Caco-2 (cell line): ENCODE measurements at regions not wholly inside any gene's neighbourhood (a gene's known extent, or its start where the extent isn't known, plus 50 kb on each side); places are given as distances from the start of the nearest gene placed in this dataset.

Experiments used
- BruUV-seq: library from RNA; stranded (reverse); fragments of 400-500 nt; replicated peaks from 2 replicates; lab custom pipeline; 2021; lab: Mats Ljungman, UMichigan
- CTCF ChIA-PET: fragments of 300-600 bp; sonication (Branson Sonifier 250); formaldehyde crosslinking; loops from one replicate; lab custom pipeline; 2022; ENCODE audit warnings: antibody characterized with exemption; lab: Charles Lee
- POLR2A ChIA-PET: fragments of 300-600 bp; sonication (Branson Sonifier 250); formaldehyde crosslinking; loops from one replicate; lab custom pipeline; 2022; ENCODE audit warnings: antibody characterized with exemption; lab: Charles Lee
- DNase-seq, 2 experiments: peaks; one replicate each; pipeline versions ENCODE4 v3.0.0 to v3.0.0-alpha.2; 2020 to 2022
- H3K27me3 ChIP-seq: replicated peaks from 2 replicates; pipeline ENCODE4 v1.6.0; 2011; ENCODE audit warnings: low read length; ENCODE audit not compliant: control insufficient read depth, insufficient read depth
- H3K36me3 ChIP-seq: 2 replicates; pipeline ENCODE4 v1.5.1; 2011; ENCODE audit warnings: low read length; ENCODE audit not compliant: control insufficient read depth, insufficient read depth
- H3K4me1 ChIP-seq: fragments of 250-450 bp; sonication (Bioruptor Pico); 2 replicates; pipeline ENCODE4 v1.5.1; 2020; ENCODE audit warnings: mild to moderate bottlenecking
- H3K4me3 ChIP-seq: 2 replicates; pipeline ENCODE4 v1.5.1; 2011; ENCODE audit warnings: low read depth, mild to moderate bottlenecking, control low read depth, low read length
- H3K9me3 ChIP-seq: fragments of 250-450 bp; sonication (Bioruptor Pico); 2 replicates; pipeline ENCODE4 v1.5.1; 2020; ENCODE audit warnings: mild to moderate bottlenecking, moderate library complexity
- H3K27ac Mint-ChIP-seq: one replicate; pipeline ENCODE4 v1.8.0; 2022; ENCODE audit warnings: mixed read lengths; ENCODE audit not compliant: unreplicated experiment
- H3K27me3 Mint-ChIP-seq: one replicate; pipeline ENCODE4 v1.8.0; 2022; ENCODE audit warnings: mixed read lengths; ENCODE audit not compliant: insufficient read depth, unreplicated experiment
- H3K36me3 Mint-ChIP-seq: one replicate; pipeline ENCODE4 v1.8.0; 2022; ENCODE audit warnings: mild to moderate bottlenecking, mixed read lengths; ENCODE audit not compliant: insufficient read depth, unreplicated experiment
- H3K4me1 Mint-ChIP-seq: one replicate; pipeline ENCODE4 v1.8.0; 2022; ENCODE audit warnings: low read depth, mixed read lengths; ENCODE audit not compliant: unreplicated experiment
- H3K4me3 Mint-ChIP-seq: one replicate; pipeline ENCODE4 v1.8.0; 2022; ENCODE audit warnings: mild to moderate bottlenecking, moderate library complexity, mixed read lengths; ENCODE audit not compliant: unreplicated experiment
- H3K9me3 Mint-ChIP-seq: one replicate; pipeline ENCODE4 v1.8.0; 2022; ENCODE audit warnings: mixed read lengths; ENCODE audit not compliant: unreplicated experiment
- CTCF ChIP-seq, 2 experiments: fragments of 200-600 bp in 1 of 2; IDR thresholded peaks; 1 replicate in 1 of 2; 2 replicates in 1 of 2; pipeline versions ENCODE4 v1.5.1 to v1.8.0; 2011 to 2022; ENCODE audit warnings: antibody characterized with exemption in 1 of 2, control low read depth in 1 of 2, inconsistent platforms in 1 of 2, low read depth in 1 of 2, low read length in 1 of 2, mild to moderate bottlenecking in 1 of 2, moderate library complexity in 1 of 2; ENCODE audit not compliant: insufficient read depth in 1 of 2, severe bottlenecking in 1 of 2, unreplicated experiment in 1 of 2
- intact Hi-C: fragments of 100-400 bp; cut with micrococcal nuclease; formaldehyde crosslinking; loops from one replicate; pipeline ENCODE4 v1.10.0; 2022; ENCODE audit not compliant: unreplicated experiment

- ChIA-PET POLR2A (no interaction called here), CTCF (no interaction called here)
- H3K36me3 ChIP-seq, result no peaks in the 10 kb centered on the region
- Mint-ChIP-seq H3K4me3 (no peak overlapping the region), H3K4me1 (no peaks in the 10 kb centered on the region), H3K27ac (no peak overlapping the region), H3K9me3 (peaks cover 27% of the 10 kb centered on the region), H3K27me3 (no peaks in the 10 kb centered on the region), H3K36me3 (no peaks in the 10 kb centered on the region)
- H3K9me3 ChIP-seq, result peaks cover 17% of the 10 kb centered on the region; the same call in 1 of the 2 replicates
- BruUV-seq, result no TSS peak
- no peak overlapping the region for H3K4me3 ChIP-seq
- H3K27me3 ChIP-seq, result no peaks in the 10 kb centered on the region
- no peak for TF ChIP-seq CTCF (IDR thresholded peaks at IDR 0.05; ENCODE audit: insufficient read depth in 1 of 2, low read depth in 1 of 2, low read length in 1 of 2, severe bottlenecking in 1 of 2, unreplicated experiment in 1 of 2)
- intact Hi-C loops, result no loop called here
- peaks cover 9% of the 10 kb centered on the region; the same call in 1 of the 2 replicates for H3K4me1 ChIP-seq
- no peak for DNase-seq
Observed at GRCh38 chr12:47394070-47394469, 311.8 kb downstream of the RPAP3 start.

- Mint-ChIP-seq H3K27me3 (no peaks in the 10 kb centered on the region), H3K36me3 (no peaks in the 10 kb centered on the region), H3K4me3 (no peak overlapping the region), H3K27ac (no peak overlapping the region), H3K9me3 (peaks cover 21% of the 10 kb centered on the region), H3K4me1 (no peaks in the 10 kb centered on the region)
- BruUV-seq, result no TSS peak
- Histone ChIP-seq H3K27me3 (no peaks in the 10 kb centered on the region), H3K4me1 (peaks cover 9% of the 10 kb centered on the region; the same call in 1 of the 2 replicates), H3K4me3 (no peak overlapping the region), H3K9me3 (peaks cover 17% of the 10 kb centered on the region; the same call in 1 of the 2 replicates), H3K36me3 (no peaks in the 10 kb centered on the region)
- DNase-seq, result no peak
- ChIA-PET POLR2A (no interaction called here), CTCF (no interaction called here)
- no peak for TF ChIP-seq CTCF (IDR thresholded peaks at IDR 0.05; ENCODE audit: insufficient read depth in 1 of 2, low read depth in 1 of 2, low read length in 1 of 2, severe bottlenecking in 1 of 2, unreplicated experiment in 1 of 2)
- intact Hi-C loops, result no loop called here
Observed at GRCh38 chr12:47393403-47393790, 312.4 kb downstream of the RPAP3 start.

GRCh38 chr12:47391566-47391965 is 311.8 kb upstream of the AMIGO2 start:
- TF ChIP-seq CTCF (IDR thresholded peaks at IDR 0.05; ENCODE audit: insufficient read depth in 1 of 2, low read depth in 1 of 2, low read length in 1 of 2, severe bottlenecking in 1 of 2, unreplicated experiment in 1 of 2), result no peak
- ChIA-PET CTCF (no interaction called here), POLR2A (no interaction called here)
- H3K27me3 ChIP-seq, result no peaks in the 10 kb centered on the region
- DNase-seq, result no peak
- no TSS peak for BruUV-seq
- H3K9me3 ChIP-seq, result peaks cover 2% of the 10 kb centered on the region; the same call in 1 of the 2 replicates
- Mint-ChIP-seq H3K4me1 (no peaks in the 10 kb centered on the region), H3K27ac (no peak overlapping the region), H3K9me3 (peaks cover 6% of the 10 kb centered on the region), H3K27me3 (no peaks in the 10 kb centered on the region), H3K4me3 (no peak overlapping the region), H3K36me3 (no peaks in the 10 kb centered on the region)
- H3K4me3 ChIP-seq, result no peak overlapping the region
- H3K36me3 ChIP-seq, result no peaks in the 10 kb centered on the region
- H3K4me1 ChIP-seq, result peaks cover 9% of the 10 kb centered on the region; the same call in 1 of the 2 replicates
- intact Hi-C loops, result no loop called here
